ENCODE measurements at regions not wholly inside any gene's neighbourhood (a gene's known extent, or its start where the extent isn't known, plus 50 kb on each side); places are given as distances from the start of the nearest gene placed in this dataset.

DNA sequence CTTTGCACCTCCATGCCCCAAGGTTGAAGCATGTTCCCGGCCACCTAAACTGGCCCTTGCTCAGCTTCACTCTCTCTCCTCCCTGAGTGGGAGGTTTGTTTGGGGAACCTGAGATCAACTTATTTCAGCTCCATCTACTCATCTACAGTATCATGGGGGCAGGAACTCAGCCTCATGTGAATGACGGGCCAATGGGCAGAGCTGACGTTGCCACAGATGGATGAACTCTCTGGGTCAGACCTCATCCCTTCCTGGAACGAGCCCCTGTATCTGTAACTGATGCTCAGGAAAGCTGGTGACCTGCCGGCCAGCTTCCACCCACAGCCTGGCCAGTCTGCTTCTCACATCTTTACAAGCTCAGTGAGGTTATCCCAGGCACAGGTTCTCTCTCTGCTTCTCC is 369.6 kb downstream of the IRX2 start:
- no peak for TF ChIP-seq POLR2AphosphoS5 (IDR thresholded peaks at IDR 0.05)
- TF ChIP-seq, protein P1, sequence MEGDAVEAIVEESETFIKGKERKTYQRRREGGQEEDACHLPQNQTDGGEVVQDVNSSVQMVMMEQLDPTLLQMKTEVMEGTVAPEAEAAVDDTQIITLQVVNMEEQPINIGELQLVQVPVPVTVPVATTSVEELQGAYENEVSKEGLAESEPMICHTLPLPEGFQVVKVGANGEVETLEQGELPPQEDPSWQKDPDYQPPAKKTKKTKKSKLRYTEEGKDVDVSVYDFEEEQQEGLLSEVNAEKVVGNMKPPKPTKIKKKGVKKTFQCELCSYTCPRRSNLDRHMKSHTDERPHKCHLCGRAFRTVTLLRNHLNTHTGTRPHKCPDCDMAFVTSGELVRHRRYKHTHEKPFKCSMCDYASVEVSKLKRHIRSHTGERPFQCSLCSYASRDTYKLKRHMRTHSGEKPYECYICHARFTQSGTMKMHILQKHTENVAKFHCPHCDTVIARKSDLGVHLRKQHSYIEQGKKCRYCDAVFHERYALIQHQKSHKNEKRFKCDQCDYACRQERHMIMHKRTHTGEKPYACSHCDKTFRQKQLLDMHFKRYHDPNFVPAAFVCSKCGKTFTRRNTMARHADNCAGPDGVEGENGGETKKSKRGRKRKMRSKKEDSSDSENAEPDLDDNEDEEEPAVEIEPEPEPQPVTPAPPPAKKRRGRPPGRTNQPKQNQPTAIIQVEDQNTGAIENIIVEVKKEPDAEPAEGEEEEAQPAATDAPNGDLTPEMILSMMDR (IDR thresholded peaks at IDR 0.05) = no peak
- no peak for TF ChIP-seq POLR2A (IDR thresholded peaks at IDR 0.05)
- no peak for TF ChIP-seq EP300 (IDR thresholded peaks at IDR 0.05)
